Epithelial cell of esophagus (primary cell): ENCODE measurements at regions not wholly inside any gene's neighbourhood (a gene's known extent, or its start where the extent isn't known, plus 50 kb on each side); places are given as distances from the start of the nearest gene placed in this dataset.

Experiments used
- DNase-seq: peaks from one replicate; pipeline ENCODE4 v3.0.0; 2010; ENCODE audit warnings: low read depth
- H3K4me3 ChIP-seq: 2 replicates; pipeline ENCODE4 v1.5.1; 2011; ENCODE audit warnings: mild to moderate bottlenecking, low read length, control low read depth
- TF ChIP-seq, protein P1 (sequence below): IDR thresholded peaks from 2 replicates; pipeline ENCODE4 v1.5.1; 2011; ENCODE audit warnings: low read depth, mild to moderate bottlenecking, low read length, control low read depth, inconsistent platforms; ENCODE audit not compliant: insufficient read depth; ENCODE audit errors: missing control alignments

DNA sequence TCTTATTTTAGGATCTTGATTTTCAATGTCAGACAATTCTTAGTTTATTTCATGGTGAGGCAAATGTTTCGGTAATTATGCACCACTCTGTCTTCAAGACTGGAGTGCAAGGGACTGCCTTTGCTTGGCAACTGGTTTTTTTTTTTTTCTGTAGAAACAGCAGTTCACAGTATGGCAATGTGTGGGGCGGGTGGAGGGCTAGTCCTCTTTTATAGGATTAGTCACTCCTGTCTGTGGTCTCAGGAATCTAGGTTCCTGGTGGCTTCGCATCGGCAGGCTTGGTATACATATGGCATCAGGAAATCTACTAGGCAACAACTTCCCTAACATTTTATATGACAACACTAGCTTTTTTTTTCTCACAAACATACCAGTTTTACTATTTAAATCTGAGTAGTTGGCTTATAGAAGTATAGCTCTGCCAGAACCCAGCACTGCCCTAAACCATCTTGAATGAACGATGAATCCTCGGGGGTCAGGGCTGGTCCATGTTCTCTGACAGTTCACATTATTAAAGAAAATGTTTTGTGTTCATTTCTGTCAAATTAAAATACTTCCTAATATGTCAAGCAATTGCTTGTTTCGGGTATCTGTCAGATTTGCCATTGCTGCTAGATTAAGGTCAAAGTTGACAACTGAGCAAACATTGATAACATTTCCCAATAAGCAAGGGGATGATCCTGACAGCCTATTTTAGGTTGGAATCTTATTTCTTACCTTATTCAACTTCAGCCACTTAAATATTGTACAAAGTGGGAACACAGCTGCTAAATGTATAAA is 289.7 kb upstream of the VSTM2A start:
- no peak overlapping the region for H3K4me3 ChIP-seq
- TF ChIP-seq, protein P1, sequence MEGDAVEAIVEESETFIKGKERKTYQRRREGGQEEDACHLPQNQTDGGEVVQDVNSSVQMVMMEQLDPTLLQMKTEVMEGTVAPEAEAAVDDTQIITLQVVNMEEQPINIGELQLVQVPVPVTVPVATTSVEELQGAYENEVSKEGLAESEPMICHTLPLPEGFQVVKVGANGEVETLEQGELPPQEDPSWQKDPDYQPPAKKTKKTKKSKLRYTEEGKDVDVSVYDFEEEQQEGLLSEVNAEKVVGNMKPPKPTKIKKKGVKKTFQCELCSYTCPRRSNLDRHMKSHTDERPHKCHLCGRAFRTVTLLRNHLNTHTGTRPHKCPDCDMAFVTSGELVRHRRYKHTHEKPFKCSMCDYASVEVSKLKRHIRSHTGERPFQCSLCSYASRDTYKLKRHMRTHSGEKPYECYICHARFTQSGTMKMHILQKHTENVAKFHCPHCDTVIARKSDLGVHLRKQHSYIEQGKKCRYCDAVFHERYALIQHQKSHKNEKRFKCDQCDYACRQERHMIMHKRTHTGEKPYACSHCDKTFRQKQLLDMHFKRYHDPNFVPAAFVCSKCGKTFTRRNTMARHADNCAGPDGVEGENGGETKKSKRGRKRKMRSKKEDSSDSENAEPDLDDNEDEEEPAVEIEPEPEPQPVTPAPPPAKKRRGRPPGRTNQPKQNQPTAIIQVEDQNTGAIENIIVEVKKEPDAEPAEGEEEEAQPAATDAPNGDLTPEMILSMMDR, result no peak
- no peak for DNase-seq

DNA sequence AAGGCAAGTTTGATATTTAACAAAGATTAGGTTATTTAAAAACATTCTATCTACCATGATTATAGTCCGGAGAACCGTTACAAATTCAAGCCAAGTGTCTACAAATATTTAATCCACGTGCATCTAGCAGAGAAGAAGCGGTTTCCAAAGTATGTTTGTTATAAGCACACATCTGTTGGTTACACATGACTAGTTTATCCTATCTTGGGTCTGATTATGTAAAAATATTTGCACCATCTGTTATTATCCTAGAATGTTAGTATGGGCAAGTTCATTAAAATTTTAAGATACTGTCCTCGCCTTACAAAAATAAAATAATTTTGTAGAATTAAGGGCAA is 289.2 kb upstream of the VSTM2A start:
- TF ChIP-seq, protein P1, result no peak
- H3K4me3 ChIP-seq, result no peak overlapping the region
- no peak for DNase-seq

DNA sequence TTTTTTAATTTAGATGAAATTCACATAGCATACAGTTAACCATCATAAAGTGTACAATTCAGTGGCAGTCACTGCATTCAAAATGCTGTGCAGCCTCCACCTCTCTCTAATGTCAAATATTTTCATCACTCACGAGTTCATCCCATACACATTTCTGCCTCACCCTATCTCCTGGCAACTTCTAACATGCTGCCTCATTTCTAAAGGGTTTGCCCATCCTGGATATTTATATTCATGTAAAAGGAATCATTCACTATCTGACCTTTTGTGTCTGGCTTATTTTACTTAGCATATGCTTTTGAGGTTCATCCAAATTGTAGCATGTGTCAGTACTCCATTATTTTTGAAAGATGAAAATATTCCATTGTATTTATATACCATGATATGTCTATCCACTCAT is 286.9 kb upstream of the VSTM2A start:
- no peak overlapping the region for H3K4me3 ChIP-seq
- TF ChIP-seq, protein P1, result no peak
- no peak for DNase-seq

DNA sequence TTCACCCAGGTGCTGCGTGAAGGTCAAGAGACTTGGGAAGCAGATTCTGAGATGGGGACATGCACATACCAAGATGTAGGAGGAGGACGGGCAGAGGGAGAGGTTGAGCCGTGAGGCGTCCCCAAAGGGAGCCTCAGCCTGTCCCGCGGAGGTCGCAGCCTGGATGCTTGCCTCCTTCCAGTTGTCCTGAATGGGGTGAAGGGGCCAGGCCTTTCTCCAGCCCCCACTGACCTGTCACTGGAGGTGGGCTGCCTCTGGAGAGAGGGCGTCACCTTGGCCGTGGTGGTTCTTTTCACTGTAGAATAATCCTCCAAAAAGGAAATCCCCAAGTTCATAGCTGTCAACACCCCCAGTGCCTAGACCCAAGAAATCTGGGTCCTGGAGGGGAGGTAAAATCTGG is 283.0 kb upstream of the VSTM2A start:
- TF ChIP-seq, protein P1, result no peak
- no peak for DNase-seq
- H3K4me3 ChIP-seq, result no peak overlapping the region

DNA sequence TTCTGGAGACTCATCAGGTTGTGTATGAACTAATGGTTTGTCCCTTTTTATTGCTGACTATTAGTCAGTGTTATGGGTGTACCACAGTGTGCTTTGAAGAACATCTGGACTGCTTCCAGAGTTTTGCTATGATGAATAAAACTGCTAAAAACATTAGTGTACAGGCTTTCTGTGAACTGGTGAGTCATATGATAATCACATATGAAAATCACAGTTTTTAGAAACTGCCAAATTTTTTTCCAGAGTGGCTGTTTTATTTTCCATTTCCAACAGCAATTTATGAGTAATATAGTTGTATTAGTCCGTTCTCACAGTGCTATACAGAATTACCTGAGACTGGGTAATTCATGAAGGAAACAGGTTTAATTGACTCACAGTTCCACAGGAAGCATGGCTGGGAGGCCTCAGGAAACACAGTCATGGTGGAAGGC is 281.2 kb upstream of the VSTM2A start:
- DNase-seq, result peak; percentile 93
- no peak overlapping the region for H3K4me3 ChIP-seq
- TF ChIP-seq, protein P1, result no peak

DNA sequence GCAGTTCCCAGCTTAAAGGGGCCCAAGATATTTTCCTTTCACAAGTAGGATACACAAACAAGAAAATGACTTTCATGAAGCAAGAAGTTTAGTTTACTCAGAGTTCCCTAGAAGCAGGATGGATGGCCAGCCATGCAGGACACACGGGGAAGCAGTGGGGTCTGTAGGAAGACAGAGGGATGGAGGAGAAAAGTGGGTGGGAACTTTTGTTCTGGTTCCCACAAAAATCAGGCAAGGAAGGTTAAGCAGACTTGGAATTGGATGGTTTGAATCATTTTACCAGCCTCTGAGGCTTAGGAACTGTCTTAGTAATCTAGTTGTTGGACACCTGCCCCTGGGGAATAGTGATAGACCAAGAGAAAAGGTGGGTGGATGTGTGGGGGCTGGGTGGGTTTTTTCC is 263.3 kb upstream of the VSTM2A start:
- no peak for DNase-seq
- TF ChIP-seq, protein P1, result no peak
- H3K4me3 ChIP-seq, result no peak overlapping the region
